Mesodermal cell (in vitro differentiated cells): ENCODE measurements at regions not wholly inside any gene's neighbourhood (a gene's known extent, or its start where the extent isn't known, plus 50 kb on each side); places are given as distances from the start of the nearest gene placed in this dataset.

Source experiments
- H3K27ac ChIP-seq: 2 replicates; pipeline ENCODE4 v1.7.0; 2013; ENCODE audit warnings: mild to moderate bottlenecking, low read depth, low read length, moderate library complexity; ENCODE audit not compliant: severe bottlenecking
- H3K36me3 ChIP-seq: 2 replicates; pipeline ENCODE4 v1.7.1; 2013; ENCODE audit warnings: mild to moderate bottlenecking, low read length, moderate library complexity; ENCODE audit not compliant: control insufficient read depth, insufficient read depth
- H3K4me1 ChIP-seq: one replicate; pipeline ENCODE4 v1.7.1; 2013; ENCODE audit warnings: mild to moderate bottlenecking, low read length; ENCODE audit not compliant: insufficient read depth, control insufficient read depth, poor library complexity, severe bottlenecking
- H3K4me3 ChIP-seq: 2 replicates; pipeline ENCODE4 v1.7.0; 2013; ENCODE audit warnings: low read length, control low read depth, mild to moderate bottlenecking; ENCODE audit not compliant: insufficient read depth, poor library complexity, severe bottlenecking; ENCODE audit errors: extremely low read depth
- H3K9me3 ChIP-seq: 2 replicates; pipeline ENCODE4 v1.7.1; 2013; ENCODE audit warnings: mild to moderate bottlenecking, low read length, moderate library complexity; ENCODE audit not compliant: control insufficient read depth
- WGBS, 2 experiments: methylation state at CpG; one replicate each; pipeline ENCODE4 v1.1.5; 2013; ENCODE audit warnings: missing lambda C conversion rate in 2 of 2; ENCODE audit not compliant: insufficient coverage in 2 of 2; 5-methylcytosine and 5-hydroxymethylcytosine counted together

GRCh38 chr22:48511781-48512327, 1315.8 kb downstream of the BRD1 start:
- Histone ChIP-seq H3K27ac (no peak overlapping the region), H3K4me1 (no peaks in the 10 kb centered on the region), H3K4me3 (no peak overlapping the region), H3K9me3 (no peaks in the 10 kb centered on the region), H3K36me3 (no peaks in the 10 kb centered on the region)
- WGBS, 2 experiments = 95 to 96% methylated on average over 23 of the region's 23 CpGs

GRCh38 chr22:48511211-48511610, 1316.5 kb downstream of the BRD1 start:
- H3K27ac ChIP-seq = no peak overlapping the region
- H3K36me3 ChIP-seq = no peaks in the 10 kb centered on the region
- H3K4me3 ChIP-seq = no peak overlapping the region
- H3K4me1 ChIP-seq = no peaks in the 10 kb centered on the region
- 88 to 90% methylated on average over 3 to 4 of the region's 7 CpGs for WGBS, 2 experiments
- no peaks in the 10 kb centered on the region for H3K9me3 ChIP-seq

- no peaks in the 10 kb centered on the region for H3K4me1 ChIP-seq
- H3K9me3 ChIP-seq = no peaks in the 10 kb centered on the region
- no peak overlapping the region for H3K27ac ChIP-seq
- WGBS, 2 experiments = no CpG with 5 or more reads among the region's 2 CpGs
- H3K4me3 ChIP-seq = no peak overlapping the region
- H3K36me3 ChIP-seq = no peaks in the 10 kb centered on the region
These were observed 1317.1 kb downstream of the BRD1 start for GRCh38 chr22:48510599-48510998.

GRCh38 chr22:48507595-48508350, 1319.9 kb downstream of the BRD1 start:
- Histone ChIP-seq H3K36me3 (no peaks in the 10 kb centered on the region), H3K4me1 (no peaks in the 10 kb centered on the region), H3K4me3 (no peak overlapping the region), H3K27ac (no peak overlapping the region), H3K9me3 (no peaks in the 10 kb centered on the region)
- WGBS, 2 experiments = 94 to 95% methylated on average over 18 to 22 of the region's 23 CpGs

- 92 to 98% methylated on average over 9 of the region's 9 CpGs for WGBS, 2 experiments
These were observed 1320.5 kb downstream of the BRD1 start for GRCh38 chr22:48507171-48507570.

GRCh38 chr22:48506506-48507145, 1321.0 kb downstream of the BRD1 start:
- WGBS, 2 experiments = 95% methylated on average over 17 of the region's 17 CpGs
- no peaks in the 10 kb centered on the region for H3K9me3 ChIP-seq

More at GRCh38 chr22:48507171-48507570, 1320.5 kb downstream of the BRD1 start:
- Histone ChIP-seq H3K4me1 (no peaks in the 10 kb centered on the region), H3K27ac (no peak overlapping the region), H3K4me3 (no peak overlapping the region), H3K36me3 (no peaks in the 10 kb centered on the region), H3K9me3 (no peaks in the 10 kb centered on the region)

GRCh38 chr22:48505891-48506290, 1321.8 kb downstream of the BRD1 start:
- Histone ChIP-seq H3K4me3 (no peak overlapping the region), H3K4me1 (peaks cover 5% of the 10 kb centered on the region), H3K36me3 (no peaks in the 10 kb centered on the region), H3K27ac (no peak overlapping the region), H3K9me3 (no peaks in the 10 kb centered on the region)
- 88 to 89% methylated on average over 7 to 8 of the region's 8 CpGs for WGBS, 2 experiments

More at GRCh38 chr22:48506506-48507145, 1321.0 kb downstream of the BRD1 start:
- Histone ChIP-seq H3K36me3 (no peaks in the 10 kb centered on the region), H3K4me3 (no peak overlapping the region), H3K4me1 (no peaks in the 10 kb centered on the region), H3K27ac (no peak overlapping the region)

- peaks cover 17% of the 10 kb centered on the region for H3K4me1 ChIP-seq
- no peaks in the 10 kb centered on the region for H3K9me3 ChIP-seq
- 82 to 86% methylated on average over 5 to 7 of the region's 7 CpGs for WGBS, 2 experiments
- no peaks in the 10 kb centered on the region for H3K36me3 ChIP-seq
- no peak overlapping the region for H3K27ac ChIP-seq
- no peak overlapping the region for H3K4me3 ChIP-seq
These were observed 1323.0 kb downstream of the BRD1 start for GRCh38 chr22:48504519-48505140.

- WGBS, 2 experiments = 88 to 98% methylated on average over 6 to 9 of the region's 9 CpGs
- H3K4me3 ChIP-seq = no peak overlapping the region
- no peak overlapping the region for H3K27ac ChIP-seq
- H3K9me3 ChIP-seq = no peaks in the 10 kb centered on the region
- peaks cover 21% of the 10 kb centered on the region for H3K4me1 ChIP-seq
- H3K36me3 ChIP-seq = no peaks in the 10 kb centered on the region
These were observed 1323.8 kb downstream of the BRD1 start for GRCh38 chr22:48503876-48504275.

GRCh38 chr22:48503035-48503625, 1324.5 kb downstream of the BRD1 start:
- no peaks in the 10 kb centered on the region for H3K36me3 ChIP-seq

More at GRCh38 chr22:48503035-48503625, 1324.5 kb downstream of the BRD1 start:
- 93 to 95% methylated on average over 9 to 12 of the region's 13 CpGs for WGBS, 2 experiments
- Histone ChIP-seq H3K4me1 (peaks cover 24% of the 10 kb centered on the region), H3K4me3 (no peak overlapping the region), H3K9me3 (no peaks in the 10 kb centered on the region), H3K27ac (no peak overlapping the region)
